ENCODE measurements at regions not wholly inside any gene's neighbourhood (a gene's known extent, or its start where the extent isn't known, plus 50 kb on each side); places are given as distances from the start of the nearest gene placed in this dataset.

DNA sequence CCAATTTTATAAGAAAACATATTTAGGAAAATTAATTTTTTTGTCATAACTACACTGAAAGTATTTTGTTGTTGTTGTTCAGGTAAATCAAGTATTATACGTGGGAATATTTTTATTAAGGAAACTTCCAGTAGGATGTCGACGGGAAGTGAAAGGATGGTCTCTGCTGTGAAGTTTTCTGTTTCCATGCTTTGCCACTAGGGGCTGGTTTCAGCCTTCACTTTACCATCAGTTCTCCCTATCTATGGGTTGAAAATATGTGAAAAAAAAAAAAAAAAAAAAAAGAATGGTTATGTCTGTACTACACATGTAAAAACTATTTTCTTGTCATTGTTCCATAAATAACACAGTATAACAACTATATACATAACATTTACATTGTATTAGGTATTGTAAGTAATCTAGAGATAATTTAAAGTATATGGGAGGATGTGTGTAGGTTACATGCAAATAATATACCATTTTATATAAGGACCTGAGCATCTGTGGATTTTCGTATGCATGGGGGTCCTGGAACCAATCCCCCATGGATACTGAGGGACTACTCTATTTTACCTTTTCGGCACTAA is 136.7 kb downstream of the SMAD6 start:
- H3K4me3 ChIP-seq: no peak overlapping the region
- in situ Hi-C loops (cut with MboI) (no loop called here), intact Hi-C loops (cut with micrococcal nuclease) (no loop called here)
- H3K4me2 ChIP-seq (ENCODE audit: insufficient read depth, low read length): no peak overlapping the region
- H3K27me3 ChIP-seq (ENCODE audit: control insufficient read depth in 2 of 2, insufficient read depth in 2 of 2, low read length in 2 of 2): no peaks in the 10 kb centered on the region
- BruUV-seq (replicated peaks): no TSS peak
- no peaks in the 10 kb centered on the region for H3K9me1 ChIP-seq (ENCODE audit: control insufficient read depth, insufficient read depth, low read length)
- 14% methylated on average over 5 of the region's 5 CpGs for WGBS (ENCODE audit: insufficient coverage, low coverage, missing lambda C conversion rate)
- H3K79me2 ChIP-seq (ENCODE audit: control insufficient read depth, insufficient read depth, low read length): no peaks in the 10 kb centered on the region
- peaks cover 5 to 11% of the 10 kb centered on the region in 2 experiments; a peak in 3 of 5 replicates for H3K4me1 ChIP-seq (replicated peaks in 1 of 2; ENCODE audit: control insufficient read depth in 2 of 2, insufficient read depth in 2 of 2, low read length in 2 of 2)
- no peaks in the 10 kb centered on the region for H3K36me3 ChIP-seq (ENCODE audit: control insufficient read depth, insufficient read depth, low read length)
- ChIA-PET CTCF (ENCODE audit: low intra/inter-chr PET ratio) (interaction anchor here (0.6 to 1.0 kb wide), 2 partner anchors 10 to 1440 kb away, joined by 3 read pairs; no protein-coding TSS in a partner anchor), POLR2A (interaction anchor here (1.6 kb wide), 1 partner anchor 10 kb away, joined by 7 read pairs; no protein-coding TSS in a partner anchor)
- H3K27ac ChIP-seq (ENCODE audit: extremely low read depth, low read depth, low read length): no peak overlapping the region
- FAIRE-seq (peak; percentile 44), DNase-seq (ENCODE audit: extremely low read depth in 1 of 4, low spot score in 3 of 4) (peak; percentile 49 to 63 (median 56)), ATAC-seq (peak; percentile 55)
- H4K20me1 ChIP-seq (replicated peaks; ENCODE audit: control insufficient read depth, insufficient read depth, low read length): no peaks in the 10 kb centered on the region
- no peak overlapping the region for H2AFZ ChIP-seq (ENCODE audit: low read depth, low read length)
- H3K9me3 ChIP-seq (replicated peaks; ENCODE audit: control insufficient read depth, insufficient read depth, low read depth, low read length): no peaks in the 10 kb centered on the region
- no peak overlapping the region for H3K9ac ChIP-seq (ENCODE audit: insufficient read depth in 1 of 2, low read depth in 2 of 2, low read length in 2 of 2)
- TF ChIP-seq C11orf30 (IDR thresholded peaks at IDR 0.05; ENCODE audit: low read depth) (no peak), ZNF384 (IDR thresholded peaks at IDR 0.05; ENCODE audit: low read depth, low read length) (peak; percentile 82), RAD21 (CRISPR knock-in tag; conservative IDR thresholded peaks at IDR 0.05 in 1 of 2, IDR thresholded peaks at IDR 0.05 in 1 of 2) (0 out of 4 replicates have a peak, but pooled peaks of 1 of the 2 experiments have one; percentile 24), ZNF395 (CRISPR knock-in tag; IDR thresholded peaks at IDR 0.05) (no peak), CXXC5 (CRISPR knock-in tag; IDR thresholded peaks at IDR 0.05) (0 out of 2 replicates have a peak, but pooled peaks have one; percentile 20)
- TF ChIP-seq, protein P1, sequence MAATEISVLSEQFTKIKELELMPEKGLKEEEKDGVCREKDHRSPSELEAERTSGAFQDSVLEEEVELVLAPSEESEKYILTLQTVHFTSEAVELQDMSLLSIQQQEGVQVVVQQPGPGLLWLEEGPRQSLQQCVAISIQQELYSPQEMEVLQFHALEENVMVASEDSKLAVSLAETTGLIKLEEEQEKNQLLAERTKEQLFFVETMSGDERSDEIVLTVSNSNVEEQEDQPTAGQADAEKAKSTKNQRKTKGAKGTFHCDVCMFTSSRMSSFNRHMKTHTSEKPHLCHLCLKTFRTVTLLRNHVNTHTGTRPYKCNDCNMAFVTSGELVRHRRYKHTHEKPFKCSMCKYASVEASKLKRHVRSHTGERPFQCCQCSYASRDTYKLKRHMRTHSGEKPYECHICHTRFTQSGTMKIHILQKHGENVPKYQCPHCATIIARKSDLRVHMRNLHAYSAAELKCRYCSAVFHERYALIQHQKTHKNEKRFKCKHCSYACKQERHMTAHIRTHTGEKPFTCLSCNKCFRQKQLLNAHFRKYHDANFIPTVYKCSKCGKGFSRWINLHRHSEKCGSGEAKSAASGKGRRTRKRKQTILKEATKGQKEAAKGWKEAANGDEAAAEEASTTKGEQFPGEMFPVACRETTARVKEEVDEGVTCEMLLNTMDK (IDR thresholded peaks at IDR 0.05; ENCODE audit: borderline replicate concordance, insufficient read depth, low read depth, low read length, poor library complexity, severe bottlenecking): peak; percentile 21
